HG02610 (cell line): ENCODE measurements at regions not wholly inside any gene's neighbourhood (a gene's known extent, or its start where the extent isn't known, plus 50 kb on each side); places are given as distances from the start of the nearest gene placed in this dataset.
A peak's percentile ranks its signal among the peaks of the same experiment; 100 is the strongest.

Source experiments
- ATAC-seq: cut with Tn5 transposase; IDR thresholded peaks from one replicate; pipeline ENCODE4 v1.9.1; 2021; ENCODE audit warnings: mild to moderate bottlenecking, moderate library complexity; ENCODE audit not compliant: unreplicated experiment

DNA sequence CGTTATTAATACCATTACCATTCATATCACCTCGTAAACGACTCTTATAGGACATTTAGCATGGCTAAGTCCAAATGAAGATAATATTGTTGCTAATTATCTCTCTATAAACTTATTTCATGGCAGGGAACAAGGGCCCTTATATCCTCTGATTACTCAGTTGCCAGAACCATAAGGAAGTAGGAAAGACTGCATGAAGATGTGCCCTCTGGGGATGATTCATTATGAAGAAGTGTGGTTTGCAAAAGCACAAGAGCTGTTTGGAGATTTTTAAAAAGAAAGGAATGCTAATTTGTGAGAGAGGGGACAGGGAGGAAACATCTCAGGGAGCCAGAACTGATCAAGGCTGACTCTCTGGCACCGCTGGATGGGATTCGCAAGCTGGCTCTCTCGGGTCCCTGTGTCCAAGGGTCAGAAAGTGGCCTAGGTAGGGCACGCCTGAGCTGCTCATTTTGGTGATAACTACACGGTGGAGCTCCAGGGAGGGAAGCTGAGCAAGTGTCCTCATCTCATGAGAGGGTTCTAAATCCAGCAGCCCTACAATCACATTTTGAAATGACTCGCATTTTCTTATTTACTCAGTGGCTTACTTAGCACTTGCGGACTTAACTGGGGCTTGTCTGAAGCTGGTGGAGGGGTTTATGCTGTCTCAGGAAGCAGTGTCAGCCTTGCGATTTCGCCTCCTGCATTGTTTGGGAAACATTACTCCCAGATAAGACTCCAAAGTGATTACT is 136.8 kb downstream of the C5orf15 start:
- ATAC-seq = no peak

DNA sequence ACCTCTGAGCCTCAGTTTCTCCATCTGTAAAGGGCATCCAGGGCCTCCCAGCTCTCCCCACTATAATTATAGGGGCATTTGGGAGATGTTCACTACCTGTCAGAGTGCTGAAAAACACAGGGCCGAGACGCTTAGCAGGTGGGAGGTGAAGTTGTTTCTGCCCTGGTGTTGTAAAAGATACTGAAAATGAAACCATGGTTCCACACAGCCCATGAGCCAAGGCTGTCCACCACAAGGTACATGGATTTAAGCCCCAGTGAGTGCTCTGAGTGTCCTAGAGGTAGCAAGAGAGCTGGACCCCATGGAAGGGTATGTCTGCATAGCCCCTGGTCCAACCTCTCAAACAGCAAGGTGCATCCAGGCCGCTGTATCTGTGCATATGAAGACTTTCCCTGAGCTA is 137.5 kb downstream of the C5orf15 start:
- no peak for ATAC-seq

DNA sequence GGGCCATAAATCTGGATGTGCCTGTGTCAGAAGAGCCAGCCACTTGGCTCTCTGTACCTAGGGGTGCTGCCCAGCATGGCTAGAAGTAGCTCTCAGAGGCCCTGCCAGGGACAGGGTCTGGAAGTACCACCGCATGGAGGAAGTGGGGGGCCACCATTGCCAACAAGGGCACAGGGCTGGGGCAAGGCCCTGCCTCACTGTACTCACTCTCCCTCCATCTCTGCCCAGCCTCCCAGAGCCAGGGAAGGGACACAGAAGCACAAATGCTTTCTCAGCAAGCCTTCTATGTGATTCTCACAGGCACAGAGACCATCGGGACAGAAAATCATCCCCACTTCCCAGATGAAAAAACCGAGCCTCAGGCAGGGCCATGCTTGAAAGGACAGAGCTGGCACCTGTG is 138.1 kb downstream of the C5orf15 start:
- no peak for ATAC-seq

DNA sequence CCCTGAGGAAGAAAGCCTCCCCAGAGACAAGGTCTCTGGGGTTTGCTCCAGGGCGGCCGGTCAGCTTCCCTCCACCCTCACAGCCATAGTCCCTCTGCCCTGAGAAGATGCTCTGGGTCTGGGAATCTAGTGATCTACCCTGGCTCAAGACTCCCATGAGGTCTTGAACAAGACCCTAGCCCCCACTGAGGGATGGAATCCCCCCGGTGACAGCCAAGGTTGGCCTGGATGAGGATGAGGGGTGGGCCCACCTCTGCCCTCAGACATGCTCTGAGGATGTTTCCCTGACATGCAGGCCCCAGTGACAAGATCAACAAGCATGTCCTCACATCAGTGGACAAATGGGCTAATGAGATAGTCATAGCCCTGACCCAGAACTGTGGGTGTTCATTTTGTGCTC is 138.6 kb downstream of the C5orf15 start:
- ATAC-seq = no peak

DNA sequence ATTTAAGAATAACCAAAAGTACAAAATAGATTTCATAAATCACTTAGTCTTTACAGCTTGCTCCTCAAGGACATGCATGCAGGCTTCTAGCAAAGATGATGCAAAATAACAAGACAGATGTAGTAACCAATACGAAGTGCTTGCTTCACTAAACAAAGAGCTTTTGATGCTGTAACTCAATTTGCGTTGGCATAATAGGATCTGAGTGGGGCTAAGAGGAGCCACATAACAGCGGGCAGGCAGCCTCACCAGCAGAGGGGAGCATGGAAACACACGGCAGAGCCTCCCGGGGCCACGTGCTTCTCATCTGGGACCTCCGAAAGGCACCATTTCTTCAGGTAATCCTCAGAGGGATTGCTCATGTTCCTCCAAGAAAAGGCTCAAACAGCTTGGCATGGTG is 139.7 kb downstream of the C5orf15 start:
- no peak for ATAC-seq

DNA sequence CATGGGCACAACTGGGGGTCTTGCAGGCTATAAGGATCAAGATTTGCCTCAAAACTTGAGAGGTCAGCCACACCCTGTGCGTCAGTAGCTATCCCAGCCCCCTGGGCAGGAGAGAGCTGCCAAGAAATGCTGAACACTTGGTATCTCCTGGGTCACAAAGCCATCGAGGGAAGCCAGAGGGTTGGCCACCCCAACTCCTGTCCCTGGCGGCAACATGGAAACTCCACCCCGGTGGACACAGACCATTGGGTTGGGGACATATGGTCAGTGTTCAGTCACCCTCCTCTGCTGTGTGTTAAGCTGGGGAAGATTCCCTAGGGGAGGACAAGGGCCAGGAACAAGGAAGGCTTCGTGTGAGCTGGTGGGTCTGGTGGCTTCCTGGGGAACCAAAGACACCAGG is 140.6 kb downstream of the C5orf15 start:
- ATAC-seq = no peak

DNA sequence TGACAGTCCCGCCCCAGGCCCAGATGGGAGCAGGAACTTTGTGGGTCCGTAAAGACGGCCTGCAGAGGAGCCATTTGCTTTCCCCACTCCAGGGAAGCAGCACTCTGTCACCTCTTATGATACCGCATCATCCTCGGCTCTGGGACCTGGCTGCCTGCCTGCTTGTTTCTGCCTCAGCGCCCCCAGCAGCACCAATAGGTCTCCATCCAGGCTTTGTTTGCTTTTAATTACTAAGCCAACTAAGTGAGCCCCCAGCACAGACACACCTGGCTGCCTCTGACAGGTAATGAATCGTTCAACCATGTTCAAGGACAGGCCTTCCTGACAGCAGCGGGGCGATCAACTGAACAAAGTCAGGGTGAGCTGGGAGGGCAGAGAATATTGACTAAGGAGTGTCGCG is 141.4 kb downstream of the C5orf15 start:
- no peak for ATAC-seq

DNA sequence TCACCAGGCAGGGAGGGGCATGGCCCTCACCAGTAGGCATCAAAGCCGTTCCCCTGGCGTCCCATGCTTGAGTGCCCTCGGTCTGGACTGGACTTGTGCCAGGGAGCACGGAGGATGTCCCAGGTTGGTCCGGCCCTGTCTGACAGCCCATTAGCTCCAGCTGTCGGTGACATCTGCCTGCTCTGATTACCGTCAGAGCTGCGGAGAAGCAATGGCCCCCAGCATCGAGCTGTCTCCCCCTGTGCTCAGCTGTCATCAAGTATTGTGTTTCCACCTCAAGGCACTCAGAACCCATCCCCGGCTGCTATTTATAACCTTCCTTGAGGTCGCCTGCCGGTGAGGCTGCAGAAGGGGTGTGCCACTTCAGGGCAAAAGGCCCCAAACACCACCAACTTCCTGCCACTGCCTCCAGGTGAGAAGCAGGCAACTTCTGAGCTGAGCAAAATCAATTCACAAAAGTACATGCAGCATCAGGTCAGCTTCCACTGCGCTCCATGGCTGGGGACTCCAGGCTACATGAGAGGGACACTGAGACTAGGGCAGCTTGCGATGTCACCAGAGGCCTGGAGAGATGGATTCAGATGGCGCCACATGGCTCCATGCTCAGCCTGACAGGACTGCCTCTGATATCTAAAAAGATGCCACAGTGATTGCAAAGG is 142.7 kb downstream of the C5orf15 start:
- ATAC-seq = peak; percentile 29

DNA sequence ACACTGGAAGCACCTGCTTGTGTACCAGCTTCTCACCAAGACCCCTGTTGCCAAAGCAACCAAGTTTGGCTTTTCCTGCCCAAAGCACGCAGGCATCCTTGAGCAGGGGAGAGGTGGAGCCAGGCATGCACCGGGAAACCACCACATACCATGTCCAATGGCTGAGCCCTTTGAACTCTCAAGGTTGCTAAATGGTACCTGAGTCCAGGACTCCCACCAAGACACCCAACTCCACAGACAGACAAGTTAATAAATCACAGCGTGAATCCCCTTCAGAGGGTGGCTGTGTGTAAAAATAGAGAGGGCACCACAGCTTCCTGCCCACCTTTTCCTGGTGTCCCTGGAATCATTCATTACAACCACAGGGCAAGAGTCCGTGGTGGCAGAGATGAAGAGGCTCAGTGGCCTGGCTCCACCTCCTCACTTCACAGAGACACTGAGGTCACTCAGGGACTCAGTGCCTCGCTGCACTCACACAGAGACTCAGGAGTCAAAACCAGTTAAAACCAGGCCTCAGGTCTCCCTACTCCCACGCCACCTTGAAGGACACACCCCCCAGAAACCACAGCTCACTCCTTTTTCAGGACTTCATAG is 143.7 kb downstream of the C5orf15 start:
- ATAC-seq = peak; percentile 84

DNA sequence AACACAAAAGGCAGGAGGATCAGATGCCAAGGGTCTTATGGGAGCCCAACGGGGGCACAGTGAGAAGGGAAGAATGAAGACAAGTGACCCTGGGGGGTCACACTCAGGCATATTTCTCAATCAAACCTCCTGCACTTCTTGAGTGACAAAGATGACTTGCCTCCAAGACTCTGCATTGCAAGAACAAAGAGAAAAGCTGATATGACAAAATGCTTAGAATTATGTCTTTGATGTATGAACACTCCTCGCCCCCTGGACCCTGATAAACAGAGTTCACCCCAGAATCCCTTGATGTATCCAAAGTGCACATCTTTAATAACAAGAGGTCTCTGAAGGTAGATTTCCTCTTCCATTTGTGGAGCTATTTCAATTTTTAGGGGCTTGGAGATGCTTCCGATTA is 146.5 kb downstream of the C5orf15 start:
- ATAC-seq = no peak

DNA sequence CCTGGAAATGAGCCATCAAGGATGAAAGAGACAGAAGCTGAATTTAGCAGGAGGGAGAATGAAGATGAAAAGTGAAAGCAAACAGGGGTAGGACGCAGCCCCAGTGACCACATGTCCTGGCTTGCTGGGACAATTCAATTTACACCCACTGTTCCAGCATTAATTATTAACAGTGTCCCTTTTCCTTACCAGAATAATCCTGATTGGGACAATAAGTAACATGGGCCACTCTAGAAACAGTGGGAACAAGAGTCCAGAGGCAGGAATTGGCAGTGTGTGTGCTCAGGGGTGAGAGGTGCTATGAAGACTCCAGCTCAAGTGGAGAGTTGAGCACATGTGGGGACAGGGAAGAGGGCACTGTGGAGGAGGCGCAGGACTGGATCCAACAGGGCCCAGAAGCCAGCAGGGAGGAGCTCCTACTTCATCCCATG is 147.1 kb downstream of the C5orf15 start:
- ATAC-seq = no peak

DNA sequence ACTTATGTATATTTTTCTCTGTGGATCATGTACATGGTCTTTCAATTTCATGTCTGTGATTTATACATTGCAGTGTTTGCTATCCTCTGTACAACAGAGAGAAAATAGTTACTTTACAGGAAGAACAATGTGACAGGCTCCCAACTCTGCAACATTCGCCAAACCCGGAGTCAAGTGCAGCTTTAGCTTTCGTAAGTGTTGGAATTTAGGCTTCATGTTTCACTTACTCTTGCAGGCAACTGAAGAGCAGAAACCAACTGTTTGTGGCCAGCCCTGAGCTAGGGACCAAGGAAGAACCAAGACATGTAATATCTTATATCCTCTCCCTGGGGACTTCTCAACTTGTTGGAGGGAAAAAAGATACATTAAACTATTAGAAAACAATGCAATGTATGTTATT is 147.9 kb downstream of the C5orf15 start:
- ATAC-seq = no peak

DNA sequence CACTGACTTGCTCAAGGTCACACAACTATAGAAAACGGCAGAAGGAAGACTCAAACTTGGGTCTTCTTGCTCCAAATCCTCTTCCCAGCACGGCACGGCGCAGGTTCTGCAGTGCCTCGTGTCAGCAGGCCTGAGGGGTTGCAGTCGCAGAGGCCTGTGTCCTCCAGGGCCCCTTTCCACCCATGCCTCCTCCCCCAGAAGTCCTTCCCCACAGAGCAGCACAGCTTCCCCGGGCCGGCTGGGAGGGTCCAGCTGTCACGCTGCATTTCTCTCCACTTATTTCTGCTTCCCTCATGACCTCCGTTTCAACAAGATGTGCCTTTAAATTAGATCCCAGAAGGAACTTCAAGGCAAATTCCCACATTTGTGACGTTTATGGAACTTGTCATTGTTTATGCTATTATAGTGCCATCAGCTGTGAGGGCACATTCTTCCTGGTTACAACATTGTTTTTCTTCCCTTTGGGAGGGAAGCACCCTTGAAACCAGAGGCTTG is 148.4 kb downstream of the C5orf15 start:
- no peak for ATAC-seq

DNA sequence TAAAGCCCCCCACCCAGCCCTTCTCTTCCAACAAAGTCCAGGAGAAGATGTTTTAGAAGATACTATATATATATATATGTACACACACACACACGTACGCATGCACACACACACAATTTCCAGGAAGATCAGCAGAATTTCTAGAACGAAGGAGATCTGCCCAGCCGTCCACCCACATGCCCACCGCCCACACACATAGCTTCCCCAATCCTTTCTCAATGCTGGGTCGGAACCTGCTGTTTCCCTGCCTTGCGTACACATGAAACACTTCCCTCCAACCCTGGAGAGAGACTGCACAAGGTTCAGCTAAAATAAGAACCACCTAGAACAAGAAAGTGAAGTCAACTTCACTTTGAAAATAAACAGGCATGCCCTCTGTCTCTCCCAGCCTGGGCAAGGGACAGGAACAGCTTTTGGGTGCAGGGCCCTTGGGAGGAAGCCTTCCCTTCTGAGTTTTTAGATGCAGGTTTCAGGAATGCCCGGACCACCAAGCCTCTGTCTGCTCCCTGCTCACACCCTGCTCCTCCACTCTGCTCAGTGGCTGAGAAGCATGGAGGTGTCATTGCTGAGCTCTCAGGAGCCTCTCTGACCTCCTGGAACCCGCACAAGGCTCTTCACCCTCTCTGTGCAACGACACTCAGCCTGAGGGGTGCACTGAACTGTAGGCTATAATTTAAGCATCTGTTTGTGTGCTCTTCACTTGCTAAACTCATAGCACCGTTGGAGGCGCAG is 149.4 kb downstream of the C5orf15 start:
- no peak for ATAC-seq

DNA sequence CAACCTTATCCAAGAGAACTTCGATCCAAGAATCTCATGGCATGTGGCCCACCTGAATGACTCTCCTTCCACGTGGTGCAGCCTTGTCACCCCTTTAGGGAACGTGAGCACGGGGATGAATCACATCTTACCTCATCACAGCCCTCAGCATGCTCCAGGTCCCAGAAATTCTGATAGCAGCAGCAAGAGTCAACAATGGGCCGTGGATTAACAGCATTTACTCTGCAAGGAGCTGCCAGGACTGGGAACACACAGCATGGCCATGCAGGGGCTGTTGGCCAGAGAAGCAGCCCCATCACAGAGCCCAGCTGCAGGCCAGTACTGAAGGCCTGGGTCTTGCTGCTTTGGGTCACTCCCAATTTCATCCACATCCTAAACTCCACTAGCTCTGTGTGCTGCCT is 150.4 kb downstream of the C5orf15 start:
- ATAC-seq = no peak

DNA sequence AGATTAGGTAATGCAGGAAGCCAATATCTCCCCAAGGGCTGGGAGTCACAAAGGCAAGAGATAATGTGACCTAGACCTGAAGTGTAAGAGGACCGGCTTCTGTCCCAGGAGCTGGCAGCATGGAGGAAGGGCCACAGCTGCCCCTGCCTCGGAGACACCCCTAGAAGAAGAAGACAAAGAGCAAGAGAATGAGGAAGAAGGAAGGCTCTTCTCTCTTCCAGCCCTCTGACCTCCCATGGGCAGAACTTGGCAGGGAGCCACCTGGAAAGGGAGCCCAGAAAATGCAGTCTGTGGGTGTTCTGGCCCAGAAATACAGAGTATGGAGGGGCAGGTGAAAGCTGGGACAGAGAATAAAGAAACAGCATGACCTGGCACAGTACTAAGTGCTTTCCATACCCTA is 151.0 kb downstream of the C5orf15 start:
- no peak for ATAC-seq

DNA sequence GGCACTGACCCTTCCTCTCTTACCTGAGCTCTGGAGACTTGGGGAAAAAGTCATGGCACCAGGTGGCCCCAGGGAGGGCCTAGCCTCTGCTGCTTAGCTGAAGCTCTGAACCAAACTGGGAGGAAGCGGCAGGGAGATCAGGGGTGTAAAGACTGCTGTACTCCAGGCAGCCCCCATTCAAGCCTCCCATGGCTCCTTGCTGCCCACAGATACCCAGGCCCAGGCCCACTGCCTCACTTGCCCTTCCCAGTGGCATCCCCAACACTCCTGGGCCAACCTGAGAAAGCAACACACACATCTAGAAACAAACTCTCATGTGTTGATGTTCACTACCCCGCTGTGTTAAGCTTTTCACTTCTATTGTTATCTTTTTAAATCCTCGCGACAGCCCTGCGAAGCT is 151.6 kb downstream of the C5orf15 start:
- ATAC-seq = no peak

DNA sequence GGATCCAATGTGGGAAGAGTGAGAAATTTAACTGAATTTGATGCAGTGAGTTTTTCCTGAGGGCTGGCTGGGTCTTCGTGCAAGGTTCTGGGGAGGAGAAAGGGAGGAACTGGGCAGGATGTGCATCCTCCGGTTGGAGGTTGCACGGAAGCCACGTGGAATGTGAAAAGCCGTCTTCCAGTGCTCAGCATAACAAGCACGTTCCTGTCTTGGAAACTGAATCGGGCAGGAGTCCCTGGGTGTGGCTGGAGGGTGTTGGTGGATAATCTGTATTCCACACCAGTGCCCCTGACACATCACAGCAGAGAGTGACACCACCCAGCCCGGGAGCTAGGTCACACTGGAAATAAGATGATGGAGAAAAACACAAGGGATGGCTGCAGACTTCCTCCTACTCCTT is 154.3 kb downstream of the C5orf15 start:
- no peak for ATAC-seq

DNA sequence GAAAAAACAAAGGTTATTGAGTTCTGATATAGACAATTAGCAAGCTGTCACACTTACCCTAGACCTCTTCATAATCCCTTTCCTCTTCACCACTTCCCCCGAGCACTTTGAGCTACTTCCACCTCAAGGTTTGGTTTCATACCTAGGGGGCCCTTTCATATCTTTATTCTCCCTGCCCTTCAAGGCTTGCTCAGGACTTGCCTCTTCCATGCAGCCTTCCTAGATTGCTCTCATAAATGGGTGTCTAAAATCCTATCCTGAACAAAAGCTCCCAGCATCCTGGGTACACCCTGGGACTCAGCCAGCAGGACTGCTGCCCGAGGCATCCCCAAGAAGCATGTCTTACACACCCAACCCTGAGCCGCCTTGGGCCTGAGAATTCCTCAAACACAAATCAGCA is 157.3 kb downstream of the C5orf15 start:
- no peak for ATAC-seq

DNA sequence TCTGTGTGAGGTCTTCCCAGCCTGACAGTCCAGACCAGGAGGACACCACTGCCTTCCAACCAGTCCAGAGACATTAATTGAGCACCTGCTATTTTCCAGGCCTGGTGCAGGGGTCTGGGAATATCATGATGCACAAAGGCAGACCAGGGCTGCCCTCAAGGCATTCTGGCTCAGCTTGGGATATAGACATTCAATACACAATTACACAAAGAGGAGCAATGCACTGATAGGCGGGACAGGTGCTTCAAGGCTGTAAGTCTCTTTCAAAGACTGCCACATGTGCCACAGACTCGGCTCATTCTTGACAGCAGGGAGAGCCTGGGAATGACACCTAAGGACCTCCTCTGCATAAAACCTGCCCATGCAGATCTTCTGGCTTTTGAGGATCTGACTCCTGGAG is 158.6 kb downstream of the C5orf15 start:
- ATAC-seq = no peak

DNA sequence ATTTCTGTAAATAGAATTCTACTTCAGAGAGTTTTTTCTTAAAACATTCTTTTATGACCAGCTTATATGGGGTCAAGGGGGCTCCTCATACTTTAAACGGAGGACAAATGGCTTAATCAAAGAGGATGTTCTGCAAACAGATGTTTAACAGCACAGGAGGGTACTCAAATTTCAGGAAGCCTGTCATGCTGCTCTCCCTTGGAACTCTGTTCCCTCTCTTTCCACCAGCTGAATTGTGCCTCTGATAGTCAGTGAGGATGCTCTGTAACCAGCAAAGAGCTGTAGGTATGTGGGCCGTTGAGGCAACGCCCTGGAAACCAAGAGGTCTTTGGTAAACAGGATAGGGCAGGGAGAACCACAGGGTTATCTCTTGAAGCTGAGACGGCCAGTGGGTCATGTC is 161.1 kb downstream of the C5orf15 start:
- ATAC-seq = no peak

DNA sequence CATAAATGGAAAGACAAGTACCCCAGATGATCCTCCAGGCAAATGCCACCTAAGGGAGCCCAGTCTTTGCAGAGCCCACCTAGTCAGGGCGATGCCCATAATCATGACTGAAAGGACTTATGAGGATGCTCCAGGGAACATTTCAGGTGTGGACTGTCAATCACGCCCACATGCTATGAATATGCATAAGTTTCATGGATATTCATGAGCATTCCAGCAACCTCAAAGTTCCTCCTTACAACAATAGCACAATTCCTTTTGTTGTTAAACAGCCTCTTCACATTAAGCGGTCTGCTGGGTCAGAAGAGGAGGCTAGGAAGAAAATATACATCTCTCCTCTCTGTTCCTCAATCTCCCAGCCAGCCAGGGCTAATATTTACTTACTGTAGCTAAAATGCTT is 161.6 kb downstream of the C5orf15 start:
- ATAC-seq = no peak
